Stomach (tissue), 4 donors: ENCODE measurements at regions not wholly inside any gene's neighbourhood (a gene's known extent, or its start where the extent isn't known, plus 50 kb on each side); places are given as distances from the start of the nearest gene placed in this dataset.

Source experiments
- EP300 ChIP-seq: sonication (generic); formaldehyde crosslinking; IDR thresholded peaks from one replicate; pipeline ENCODE4 v1.6.1; 2017; ENCODE audit warnings: antibody characterized with exemption
- POLR2A ChIP-seq, 4 donors: fragments of 450-650 bp; IDR thresholded peaks; one replicate each; pipeline ENCODE4 v1.6.1; 2016; ENCODE audit warnings: antibody characterized with exemption in 4 of 4, control low read depth in 2 of 4, mild to moderate bottlenecking in 1 of 4, moderate library complexity in 1 of 4
- TF ChIP-seq, protein P1 (sequence below), 7 experiments: fragments of 450-650 bp in 4 of 7; fragments of 200-600 bp in 3 of 7; sonication (generic) in 3 of 7; IDR thresholded peaks; one replicate each; pipeline ENCODE4 v1.5.1; 2016 to 2019; ENCODE audit warnings: antibody characterized with exemption in 7 of 7, control low read depth in 2 of 7, mild to moderate bottlenecking in 1 of 7

DNA sequence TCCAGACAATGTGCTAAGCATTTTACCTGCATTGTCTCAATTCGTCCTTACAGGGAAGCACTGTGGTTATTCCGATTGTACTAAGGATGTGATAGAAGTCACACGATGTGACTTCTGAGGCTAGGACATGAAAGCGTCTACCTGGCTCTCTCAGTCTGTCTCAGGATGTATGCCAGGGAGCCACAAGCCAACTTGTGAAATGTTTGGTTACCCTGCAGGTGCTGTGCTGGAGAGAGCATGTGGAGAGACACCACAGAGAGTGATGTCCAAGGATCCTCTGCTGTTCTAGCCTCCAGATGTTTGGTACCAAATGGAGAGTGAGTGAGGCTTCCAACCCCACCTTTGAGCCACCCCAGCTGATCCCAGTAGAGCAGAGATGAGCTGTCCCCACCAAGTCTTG, 120.1 kb upstream of the IL12B start:
- TF ChIP-seq POLR2A (IDR thresholded peaks at IDR 0.05) (no peak), EP300 (no peak)
- TF ChIP-seq, protein P1, sequence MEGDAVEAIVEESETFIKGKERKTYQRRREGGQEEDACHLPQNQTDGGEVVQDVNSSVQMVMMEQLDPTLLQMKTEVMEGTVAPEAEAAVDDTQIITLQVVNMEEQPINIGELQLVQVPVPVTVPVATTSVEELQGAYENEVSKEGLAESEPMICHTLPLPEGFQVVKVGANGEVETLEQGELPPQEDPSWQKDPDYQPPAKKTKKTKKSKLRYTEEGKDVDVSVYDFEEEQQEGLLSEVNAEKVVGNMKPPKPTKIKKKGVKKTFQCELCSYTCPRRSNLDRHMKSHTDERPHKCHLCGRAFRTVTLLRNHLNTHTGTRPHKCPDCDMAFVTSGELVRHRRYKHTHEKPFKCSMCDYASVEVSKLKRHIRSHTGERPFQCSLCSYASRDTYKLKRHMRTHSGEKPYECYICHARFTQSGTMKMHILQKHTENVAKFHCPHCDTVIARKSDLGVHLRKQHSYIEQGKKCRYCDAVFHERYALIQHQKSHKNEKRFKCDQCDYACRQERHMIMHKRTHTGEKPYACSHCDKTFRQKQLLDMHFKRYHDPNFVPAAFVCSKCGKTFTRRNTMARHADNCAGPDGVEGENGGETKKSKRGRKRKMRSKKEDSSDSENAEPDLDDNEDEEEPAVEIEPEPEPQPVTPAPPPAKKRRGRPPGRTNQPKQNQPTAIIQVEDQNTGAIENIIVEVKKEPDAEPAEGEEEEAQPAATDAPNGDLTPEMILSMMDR (IDR thresholded peaks at IDR 0.05), result no peak
